ENCODE measurements at regions not wholly inside any gene's neighbourhood (a gene's known extent, or its start where the extent isn't known, plus 50 kb on each side); places are given as distances from the start of the nearest gene placed in this dataset.

DNA sequence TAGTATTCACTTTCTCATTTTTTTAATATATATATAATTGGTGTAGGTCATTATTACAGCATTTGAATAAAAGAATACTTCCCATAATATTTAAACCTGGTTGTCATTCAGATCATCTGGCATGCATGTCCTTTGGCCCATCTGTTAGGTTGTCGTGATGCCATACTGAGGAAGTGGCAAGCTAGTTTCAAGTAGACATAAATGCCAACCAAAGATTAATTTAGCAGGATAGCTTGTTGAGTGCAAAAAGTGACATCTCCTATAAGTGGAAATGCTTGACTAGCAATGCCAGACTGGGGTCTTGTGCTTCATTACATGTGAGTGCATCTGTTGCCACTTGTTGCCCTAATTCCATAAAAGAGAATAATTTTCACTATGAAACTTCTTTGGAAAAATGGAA, 1044.7 kb downstream of the GRIK2 start:
- no peak for DNase-seq
- TF ChIP-seq POLR2A (IDR thresholded peaks at IDR 0.05; ENCODE audit: low read length) (no peak), GATA1 (IDR thresholded peaks at IDR 0.05; ENCODE audit: low read depth, low read length) (no peak)

DNA sequence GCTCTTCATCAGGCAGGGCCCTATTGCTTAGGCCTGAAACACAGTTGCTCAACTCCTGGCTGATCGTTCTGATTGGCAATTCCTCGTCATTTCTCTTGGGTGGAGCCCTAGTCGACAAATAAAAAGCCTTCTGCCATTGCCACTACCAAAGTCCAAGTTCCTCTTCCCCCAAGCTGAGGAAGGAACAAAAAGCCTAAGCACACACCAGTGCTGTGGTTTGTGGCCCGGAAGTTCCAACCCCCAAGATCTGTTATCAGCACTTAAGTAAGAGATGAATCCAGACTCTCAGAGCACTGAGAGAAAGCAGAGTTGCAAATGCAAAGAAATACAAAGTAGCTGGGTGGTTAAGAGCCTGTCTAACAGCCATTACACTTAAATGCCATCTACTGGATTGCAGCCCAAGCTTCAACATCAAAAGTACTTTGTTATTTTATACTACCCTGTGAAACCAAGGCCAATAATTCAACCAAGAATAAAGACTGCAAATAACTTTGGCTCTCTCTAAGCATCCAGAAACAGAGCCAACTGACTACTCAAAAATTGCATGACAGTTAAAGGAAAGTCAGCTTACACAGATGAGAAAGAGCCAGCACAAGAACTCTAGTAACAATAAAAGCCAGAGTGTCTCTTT, 1024.0 kb downstream of the GRIK2 start:
- TF ChIP-seq POLR2A (IDR thresholded peaks at IDR 0.05; ENCODE audit: low read length) (no peak), GATA1 (IDR thresholded peaks at IDR 0.05; ENCODE audit: low read depth, low read length) (no peak)
- no peak for DNase-seq

DNA sequence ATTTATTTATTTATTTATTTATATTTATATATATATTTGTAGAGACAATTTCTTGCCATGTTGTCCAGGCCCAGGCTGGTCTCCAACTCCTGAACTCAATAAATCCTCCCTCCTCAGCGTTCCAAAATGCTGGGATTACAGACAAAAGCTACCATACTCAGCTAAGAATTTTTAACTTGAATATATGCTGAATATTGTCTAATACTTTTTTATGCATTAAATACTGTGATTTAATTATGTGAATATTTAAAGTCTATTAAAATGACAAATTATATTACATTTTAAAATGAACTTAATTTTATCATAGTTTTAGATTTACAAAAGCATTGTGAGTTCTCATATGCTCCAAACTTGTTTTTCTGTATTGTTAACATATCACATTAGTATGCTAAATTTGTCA, 1022.4 kb downstream of the GRIK2 start:
- TF ChIP-seq GATA1 (IDR thresholded peaks at IDR 0.05; ENCODE audit: low read depth, low read length): no peak
- no peak for TF ChIP-seq POLR2A (IDR thresholded peaks at IDR 0.05; ENCODE audit: low read length)
- no peak for DNase-seq

GRCh38 chr6:102411796-102412195, 1018.3 kb downstream of the GRIK2 start:
- TF ChIP-seq GATA1 (IDR thresholded peaks at IDR 0.05; ENCODE audit: low read depth, low read length) (no peak), POLR2A (IDR thresholded peaks at IDR 0.05; ENCODE audit: low read length) (no peak)
- no peak for DNase-seq

DNA sequence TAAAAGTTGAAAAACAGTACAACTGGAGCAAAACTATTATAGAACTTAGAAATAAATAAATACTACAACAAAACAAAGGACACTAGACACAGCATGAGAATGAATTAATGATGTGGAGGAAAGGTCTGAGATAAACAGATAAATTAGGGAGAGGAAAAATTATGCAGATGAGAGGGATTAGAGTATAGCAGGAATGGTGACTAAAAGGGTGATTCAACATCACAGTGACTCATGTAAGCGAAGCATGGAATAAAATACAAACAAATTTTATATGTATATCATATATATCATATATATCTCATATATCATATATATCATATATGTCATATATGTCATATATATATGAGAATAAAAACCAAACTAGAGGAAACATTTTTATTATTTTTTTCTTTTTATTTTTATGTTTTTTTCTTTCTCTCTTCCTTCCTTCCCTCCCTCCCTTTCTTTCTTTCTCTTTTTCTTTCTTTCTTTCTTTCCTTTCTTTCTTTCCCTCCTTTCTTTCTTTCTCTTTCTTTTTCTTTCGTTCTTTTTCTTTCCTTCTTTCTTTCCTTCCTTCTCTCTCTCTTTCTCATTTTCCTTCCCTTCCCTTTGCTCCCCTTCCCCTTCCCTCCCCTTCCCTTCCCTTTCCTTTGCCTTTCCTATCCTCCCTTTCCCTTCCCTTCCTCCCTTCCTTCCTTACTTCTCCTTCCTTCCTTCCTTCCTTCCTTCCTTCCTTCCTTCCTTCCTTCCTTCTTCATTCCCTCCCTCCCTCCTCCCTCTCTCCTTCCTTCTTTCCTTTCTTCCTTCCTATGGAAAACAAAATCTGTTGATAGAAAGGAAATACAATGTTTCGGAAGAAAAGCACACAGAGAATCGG, 1014.6 kb downstream of the GRIK2 start:
- DNase-seq: no peak
- no peak for TF ChIP-seq GATA1 (IDR thresholded peaks at IDR 0.05; ENCODE audit: low read depth, low read length)
- TF ChIP-seq POLR2A (IDR thresholded peaks at IDR 0.05; ENCODE audit: low read length): no peak

GRCh38 chr6:102405860-102406259, 1012.4 kb downstream of the GRIK2 start:
- DNase-seq: no peak
- TF ChIP-seq GATA1 (IDR thresholded peaks at IDR 0.05; ENCODE audit: low read depth, low read length) (no peak), POLR2A (IDR thresholded peaks at IDR 0.05; ENCODE audit: low read length) (no peak)

- no peak for DNase-seq
- no peak for TF ChIP-seq POLR2A (IDR thresholded peaks at IDR 0.05; ENCODE audit: low read length)
- no peak for TF ChIP-seq GATA1 (IDR thresholded peaks at IDR 0.05; ENCODE audit: low read depth, low read length)
Observed at GRCh38 chr6:102402635-102403329, 1009.3 kb downstream of the GRIK2 start.

- no peak for TF ChIP-seq GATA1 (IDR thresholded peaks at IDR 0.05; ENCODE audit: low read depth, low read length)
- TF ChIP-seq POLR2A (IDR thresholded peaks at IDR 0.05; ENCODE audit: low read length): no peak
Observed at GRCh38 chr6:102398788-102399390, 1005.4 kb downstream of the GRIK2 start.

GRCh38 chr6:102390541-102390940, 997.0 kb downstream of the GRIK2 start:
- no peak for TF ChIP-seq POLR2A (IDR thresholded peaks at IDR 0.05; ENCODE audit: low read length)
- no peak for TF ChIP-seq GATA1 (IDR thresholded peaks at IDR 0.05; ENCODE audit: low read depth, low read length)
- DNase-seq: no peak

More at GRCh38 chr6:102398788-102399390, 1005.4 kb downstream of the GRIK2 start:
- no peak for DNase-seq

DNA sequence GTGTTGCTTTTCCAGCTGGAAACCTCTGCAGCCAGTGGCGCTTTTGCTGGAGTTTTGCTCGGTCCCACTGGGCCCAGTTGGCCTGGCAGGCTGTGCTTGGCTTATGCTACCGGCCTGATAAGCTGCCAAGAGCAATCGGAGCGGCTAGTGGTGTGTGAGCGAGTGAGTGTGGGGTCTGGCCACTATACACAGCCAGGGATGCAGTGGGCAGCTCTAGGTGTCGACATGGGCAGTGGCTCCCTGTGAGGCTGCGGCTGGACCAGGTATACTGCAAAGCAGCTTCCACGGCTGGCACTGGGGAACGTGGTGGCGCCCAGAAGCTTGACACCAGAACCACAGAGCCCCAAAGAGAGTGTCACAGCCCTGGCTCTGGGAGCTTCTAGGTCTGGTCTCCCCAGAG, 996.5 kb downstream of the GRIK2 start:
- TF ChIP-seq GATA1 (IDR thresholded peaks at IDR 0.05; ENCODE audit: low read depth, low read length): no peak
- no peak for DNase-seq

- no peak for TF ChIP-seq GATA1 (IDR thresholded peaks at IDR 0.05; ENCODE audit: low read depth, low read length)
- TF ChIP-seq POLR2A (IDR thresholded peaks at IDR 0.05; ENCODE audit: low read length): no peak
- DNase-seq: no peak
Observed at GRCh38 chr6:102387326-102388033, 994.0 kb downstream of the GRIK2 start.

GRCh38 chr6:102381203-102381602, 987.7 kb downstream of the GRIK2 start:
- DNase-seq: no peak
- TF ChIP-seq POLR2A (IDR thresholded peaks at IDR 0.05; ENCODE audit: low read length) (no peak), GATA1 (IDR thresholded peaks at IDR 0.05; ENCODE audit: low read depth, low read length) (no peak)

- TF ChIP-seq GATA1 (IDR thresholded peaks at IDR 0.05; ENCODE audit: low read depth, low read length) (no peak), POLR2A (IDR thresholded peaks at IDR 0.05; ENCODE audit: low read length) (no peak)
- DNase-seq: no peak
Observed at GRCh38 chr6:102356170-102356569, 962.7 kb downstream of the GRIK2 start.
